HepG2 (cell line): ENCODE measurements at regions not wholly inside any gene's neighbourhood (a gene's known extent, or its start where the extent isn't known, plus 50 kb on each side); places are given as distances from the start of the nearest gene placed in this dataset.
A peak's percentile ranks its signal among the peaks of the same experiment; 100 is the strongest.

Experiments
- ATAC-seq: fragments of 200-7000 bp; cut with Tn5 transposase; 3 replicates; pipeline ENCODE4 v1.9.1; 2020; ENCODE audit warnings: mild to moderate bottlenecking, moderate library complexity
- BruUV-seq: library from RNA; stranded (reverse); fragments of 400-500 nt; replicated peaks from 2 replicates; lab custom pipeline; 2021; lab: Mats Ljungman, UMichigan
- CTCF ChIA-PET: fragments of 300-600 bp; formaldehyde crosslinking; extraction: SDS; loops from one replicate; lab custom pipeline; 2021; ENCODE audit warnings: low total read pairs, inconsistent platforms, low intra/inter-chr PET ratio; lab: Yijun Ruan, JAX
- POLR2A ChIA-PET: fragments of 350-600 bp; sonication (Branson Sonifier 250); formaldehyde crosslinking; loops from one replicate; lab custom pipeline; 2020; ENCODE audit warnings: antibody characterized with exemption, inconsistent platforms; lab: Yijun Ruan, JAX
- DNase-seq: peaks from one replicate; pipeline ENCODE4 v3.0.0-alpha.2; 2015; ENCODE audit warnings: low spot score
- FAIRE-seq: peaks from 3 replicates; lab custom pipeline; 2011; peaks lifted over from hg19 to GRCh38; lab: Jason Lieb, UNC
- H2AFZ ChIP-seq: one replicate; pipeline ENCODE4 v1.6.1; 2011; ENCODE audit warnings: low read length, inconsistent platforms
- H3K27ac ChIP-seq: fragments of 300-600 bp; 3 replicates; pipeline ENCODE4 v1.8.0; 2011; ENCODE audit warnings: mixed run types, mild to moderate bottlenecking, mixed read lengths, low read length, inconsistent platforms; ENCODE audit not compliant: insufficient read depth; ENCODE audit errors: extremely low read length
- H3K27me3 ChIP-seq, 2 experiments: fragments of 200-600 bp in 1 of 2; 2 replicates in 1 of 2; 3 replicates in 1 of 2; pipeline versions ENCODE4 v1.6.0 to v1.8.0; 2011; ENCODE audit warnings: low read length in 2 of 2, mild to moderate bottlenecking in 2 of 2, moderate library complexity in 2 of 2, inconsistent platforms in 1 of 2; ENCODE audit not compliant: insufficient read depth in 2 of 2, control insufficient read depth in 1 of 2
- H3K36me3 ChIP-seq, 2 experiments: fragments of 200-600 bp in 1 of 2; replicated peaks in 1 of 2; 2 replicates in 1 of 2; 3 replicates in 1 of 2; pipeline versions ENCODE4 v1.5.1 to v1.8.0; 2011; ENCODE audit warnings: low read length in 2 of 2, inconsistent platforms in 1 of 2; ENCODE audit not compliant: insufficient read depth in 2 of 2, control insufficient read depth in 1 of 2
- H3K4me1 ChIP-seq: 2 replicates; pipeline ENCODE4 v1.5.1; 2012; ENCODE audit warnings: low read length, inconsistent platforms; ENCODE audit not compliant: insufficient read depth
- H3K4me2 ChIP-seq: 2 replicates; pipeline ENCODE4 v1.6.0; 2011; ENCODE audit warnings: low read depth, low read length, inconsistent platforms
- H3K4me3 ChIP-seq, 3 experiments: fragments of 200-600 bp in 1 of 3; sonication (generic), shearing (Covaris generic) in 1 of 3; replicated peaks in 1 of 3; 2 replicates each; pipeline ENCODE4 v1.5.1; 2011 to 2016; ENCODE audit warnings: low read length in 3 of 3, inconsistent platforms in 2 of 3, low read depth in 2 of 3, mild to moderate bottlenecking in 2 of 3, control low read depth in 1 of 3, mixed read lengths in 1 of 3; ENCODE audit not compliant: insufficient read depth in 1 of 3
- H3K79me2 ChIP-seq: one replicate; pipeline ENCODE4 v1.6.1; 2011; ENCODE audit warnings: low read length, inconsistent platforms; ENCODE audit not compliant: insufficient read depth
- H3K9ac ChIP-seq: 2 replicates; pipeline ENCODE4 v1.6.0; 2011; ENCODE audit warnings: mild to moderate bottlenecking, low read depth, low read length, inconsistent platforms; ENCODE audit not compliant: insufficient read depth
- H3K9me3 ChIP-seq: 2 replicates; pipeline ENCODE4 v1.5.1; 2012; ENCODE audit warnings: mild to moderate bottlenecking, low read length
- H4K20me1 ChIP-seq: 2 replicates; pipeline ENCODE4 v1.6.0; 2011; ENCODE audit warnings: inconsistent platforms, mild to moderate bottlenecking, low read length, moderate library complexity; ENCODE audit not compliant: insufficient read depth
- ATM ChIP-seq: fragments of 450-650 bp; IDR thresholded peaks from 2 replicates; pipeline ENCODE4 v1.7.1; 2017; ENCODE audit warnings: mild to moderate bottlenecking, borderline replicate concordance
- EP300 ChIP-seq, 3 experiments: sonication (generic) in 1 of 3; formaldehyde crosslinking in 1 of 3; IDR thresholded peaks; 2 replicates each; pipeline versions ENCODE4 v1.5.1 to v1.6.1; 2011 to 2020; ENCODE audit warnings: low read depth in 2 of 3, low read length in 2 of 3, borderline replicate concordance in 1 of 3, improper control_type of control experiment in 1 of 3, mild to moderate bottlenecking in 1 of 3, missing genetic modification reagents in 1 of 3, moderate library complexity in 1 of 3
- HDAC1 ChIP-seq: sonication (generic); formaldehyde crosslinking; IDR thresholded peaks from 2 replicates; pipeline ENCODE4 v1.5.1; 2020; ENCODE audit warnings: mild to moderate bottlenecking, missing genetic modification reagents
- JUND ChIP-seq: sonication (generic); formaldehyde crosslinking; IDR thresholded peaks from 2 replicates; pipeline ENCODE4 v1.8.0; 2022; ENCODE audit warnings: mild to moderate bottlenecking, missing genetic modification reagents
- KMT2B ChIP-seq: IDR thresholded peaks from 2 replicates; pipeline ENCODE4 v1.6.1; 2016; ENCODE audit warnings: missing genetic modification reagents, missing compliant biosample characterization
- NCOA5 ChIP-seq: sonication (generic); formaldehyde crosslinking; IDR thresholded peaks from 2 replicates; pipeline ENCODE4 v1.4.0; 2020; ENCODE audit warnings: missing genetic modification reagents
- ZBTB21 ChIP-seq: sonication (generic); formaldehyde crosslinking; IDR thresholded peaks from 2 replicates; pipeline ENCODE4 v1.4.0; 2020; ENCODE audit warnings: missing genetic modification reagents
- ZNF101 ChIP-seq: sonication (generic); formaldehyde crosslinking; IDR thresholded peaks from 2 replicates; pipeline ENCODE4 v1.4.0; 2020; ENCODE audit warnings: mild to moderate bottlenecking, low read depth, missing genetic modification reagents, borderline replicate concordance
- ZNF24 ChIP-seq: fragments of 450-650 bp; IDR thresholded peaks from 2 replicates; pipeline ENCODE4 v1.6.1; 2017; ENCODE audit warnings: antibody characterized with exemption, mild to moderate bottlenecking
- ZNF253 ChIP-seq: sonication (generic); formaldehyde crosslinking; IDR thresholded peaks from 2 replicates; pipeline ENCODE4 v1.8.0; 2022; ENCODE audit warnings: mild to moderate bottlenecking, missing genetic modification reagents, borderline replicate concordance
- WGBS: methylation state at CpG from one replicate; pipeline ENCODE4 v1.1.6; 2017; ENCODE audit warnings: low lambda C conversion rate; 5-methylcytosine and 5-hydroxymethylcytosine counted together
- in situ Hi-C: cut with HindIII; loops from 2 replicates; pipeline ENCODE4 v1.10.0; 2017; ENCODE audit warnings: low pct_unique_long_range_greater_than_20kb; ENCODE audit not compliant: extremely low pct_ligation_motif_present
- intact Hi-C: fragments of 100-400 bp; cut with micrococcal nuclease; formaldehyde crosslinking; loops from one replicate; pipeline ENCODE4 v1.10.0; 2022; ENCODE audit not compliant: unreplicated experiment
- TF ChIP-seq, protein P1 (sequence below): IDR thresholded peaks from 2 replicates; pipeline ENCODE4 v1.6.1; 2016; ENCODE audit warnings: control low read depth
- TF ChIP-seq, protein P2 (sequence below): sonication (generic); formaldehyde crosslinking; IDR thresholded peaks from 2 replicates; pipeline ENCODE4 v1.8.1; 2023; ENCODE audit warnings: mild to moderate bottlenecking, missing genetic modification reagents

DNA sequence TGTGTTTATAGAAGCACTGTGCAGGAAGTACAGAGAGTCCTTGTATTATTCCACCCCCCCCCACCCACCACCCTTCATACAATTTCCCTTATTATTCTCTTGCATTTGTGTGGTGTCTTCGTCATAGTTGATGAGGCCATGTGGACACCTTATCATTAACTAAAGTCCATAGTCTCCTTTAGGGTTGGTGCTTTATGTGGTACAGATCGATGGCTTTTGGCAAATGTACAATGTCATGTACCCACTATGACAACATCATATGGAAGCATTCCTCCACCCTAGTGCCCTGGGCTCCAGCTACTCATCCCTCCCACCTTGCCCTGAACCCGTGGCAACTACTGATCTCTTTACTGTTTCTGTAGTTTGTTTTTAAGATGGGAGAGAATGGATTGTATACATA, 93.8 kb upstream of the HDAC4 start:
- Histone ChIP-seq H3K27me3 (peaks cover 8 to 72% of the 10 kb centered on the region in 2 experiments), H3K27ac (no peak overlapping the region), H3K4me1 (peaks cover 21% of the 10 kb centered on the region), H4K20me1 (no peaks in the 10 kb centered on the region), H3K4me2 (no peak overlapping the region), H3K36me3 (no peaks in the 10 kb centered on the region), H2AFZ (no peak overlapping the region), H3K9ac (no peak overlapping the region), H3K79me2 (no peaks in the 10 kb centered on the region), H3K9me3 (no peaks in the 10 kb centered on the region), H3K4me3 (no peak overlapping the region)
- ATAC-seq (no peak), FAIRE-seq (no peak), DNase-seq (no peak)
- CTCF ChIA-PET: no interaction called here
- BruUV-seq: no TSS peak
- WGBS: 2% methylated on average over 3 of the region's 3 CpGs
- in situ Hi-C loops (no loop called here), intact Hi-C loops (no loop called here)
- POLR2A ChIA-PET: no interaction called here
- TF ChIP-seq JUND (CRISPR knock-in tag): no peak
- no peak for TF ChIP-seq HDAC1 (CRISPR knock-in tag)
- TF ChIP-seq ATM: no peak
- no peak for TF ChIP-seq NCOA5 (CRISPR knock-in tag)
- 0 out of 4 replicates have a peak, but pooled peaks of 1 of the 2 experiments have one; percentile 12 for TF ChIP-seq EP300 (IDR thresholded peaks at IDR 0.05; ENCODE audit: low read depth in 2 of 2, low read length in 2 of 2)
- TF ChIP-seq EP300 (CRISPR knock-in tag; IDR thresholded peaks at IDR 0.05; ENCODE audit: borderline replicate concordance): no peak
- TF ChIP-seq ZNF253: no peak
- TF ChIP-seq ZNF24: no peak
- TF ChIP-seq, protein P1, sequence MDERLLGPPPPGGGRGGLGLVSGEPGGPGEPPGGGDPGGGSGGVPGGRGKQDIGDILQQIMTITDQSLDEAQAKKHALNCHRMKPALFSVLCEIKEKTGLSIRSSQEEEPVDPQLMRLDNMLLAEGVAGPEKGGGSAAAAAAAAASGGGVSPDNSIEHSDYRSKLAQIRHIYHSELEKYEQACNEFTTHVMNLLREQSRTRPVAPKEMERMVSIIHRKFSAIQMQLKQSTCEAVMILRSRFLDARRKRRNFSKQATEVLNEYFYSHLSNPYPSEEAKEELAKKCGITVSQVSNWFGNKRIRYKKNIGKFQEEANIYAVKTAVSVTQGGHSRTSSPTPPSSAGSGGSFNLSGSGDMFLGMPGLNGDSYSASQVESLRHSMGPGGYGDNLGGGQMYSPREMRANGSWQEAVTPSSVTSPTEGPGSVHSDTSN: no peak
- TF ChIP-seq ZNF101 (CRISPR knock-in tag): no peak
- TF ChIP-seq ZBTB21 (CRISPR knock-in tag): peak; percentile 58; the same call in 1 of the 2 replicates
- TF ChIP-seq, protein P2, sequence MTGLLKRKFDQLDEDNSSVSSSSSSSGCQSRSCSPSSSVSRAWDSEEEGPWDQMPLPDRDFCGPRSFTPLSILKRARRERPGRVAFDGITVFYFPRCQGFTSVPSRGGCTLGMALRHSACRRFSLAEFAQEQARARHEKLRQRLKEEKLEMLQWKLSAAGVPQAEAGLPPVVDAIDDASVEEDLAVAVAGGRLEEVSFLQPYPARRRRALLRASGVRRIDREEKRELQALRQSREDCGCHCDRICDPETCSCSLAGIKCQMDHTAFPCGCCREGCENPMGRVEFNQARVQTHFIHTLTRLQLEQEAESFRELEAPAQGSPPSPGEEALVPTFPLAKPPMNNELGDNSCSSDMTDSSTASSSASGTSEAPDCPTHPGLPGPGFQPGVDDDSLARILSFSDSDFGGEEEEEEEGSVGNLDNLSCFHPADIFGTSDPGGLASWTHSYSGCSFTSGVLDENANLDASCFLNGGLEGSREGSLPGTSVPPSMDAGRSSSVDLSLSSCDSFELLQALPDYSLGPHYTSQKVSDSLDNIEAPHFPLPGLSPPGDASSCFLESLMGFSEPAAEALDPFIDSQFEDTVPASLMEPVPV (CRISPR knock-in tag): no peak
- TF ChIP-seq KMT2B (CRISPR knock-in tag): no peak
